Fibroblast of pulmonary artery (primary cell): ENCODE measurements at regions not wholly inside any gene's neighbourhood (a gene's known extent, or its start where the extent isn't known, plus 50 kb on each side); places are given as distances from the start of the nearest gene placed in this dataset.

Experiments used
- DNase-seq: peaks from one replicate; pipeline ENCODE4 v3.0.0-alpha.2; 2010; ENCODE audit warnings: low read depth
- H3K4me3 ChIP-seq: replicated peaks from 2 replicates; pipeline ENCODE4 v1.5.1; 2011; ENCODE audit warnings: low read depth, mild to moderate bottlenecking, control low read depth, low read length, moderate library complexity
- CTCF ChIP-seq: IDR thresholded peaks from 2 replicates; pipeline ENCODE4 v1.5.1; 2011; ENCODE audit warnings: mild to moderate bottlenecking, control low read depth, low read length, inconsistent platforms; ENCODE audit errors: missing control alignments

- no peak overlapping the region for H3K4me3 ChIP-seq
- DNase-seq: no peak
- TF ChIP-seq CTCF: no peak
Observed at GRCh38 chr3:110165753-110166152, 828.4 kb upstream of the DPPA4 start.

GRCh38 chr3:110166791-110167190 is 829.4 kb upstream of the DPPA4 start:
- no peak for DNase-seq
- no peak overlapping the region for H3K4me3 ChIP-seq
- no peak for TF ChIP-seq CTCF

GRCh38 chr3:110174908-110175307 is 837.6 kb upstream of the DPPA4 start:
- no peak overlapping the region for H3K4me3 ChIP-seq
- TF ChIP-seq CTCF: no peak
- peak; percentile 43 for DNase-seq

GRCh38 chr3:110178965-110179364 is 841.6 kb upstream of the DPPA4 start:
- no peak overlapping the region for H3K4me3 ChIP-seq
- TF ChIP-seq CTCF: no peak
- DNase-seq: peak; percentile 29

GRCh38 chr3:110180733-110181132 is 843.4 kb upstream of the DPPA4 start:
- peak; percentile 29 for TF ChIP-seq CTCF
- peak; percentile 72 for DNase-seq
- H3K4me3 ChIP-seq: no peak overlapping the region

- TF ChIP-seq CTCF: no peak
- H3K4me3 ChIP-seq: no peak overlapping the region
- no peak for DNase-seq
Observed at GRCh38 chr3:110181226-110181625, 843.9 kb upstream of the DPPA4 start.

- no peak for TF ChIP-seq CTCF
- no peak for DNase-seq
- H3K4me3 ChIP-seq: no peak overlapping the region
Observed at GRCh38 chr3:110184536-110184935, 847.2 kb upstream of the DPPA4 start.
